HepG2 (cell line): ENCODE measurements at regions not wholly inside any gene's neighbourhood (a gene's known extent, or its start where the extent isn't known, plus 50 kb on each side); places are given as distances from the start of the nearest gene placed in this dataset.

Experiments
- ARID4A ChIP-seq: sonication (generic); formaldehyde crosslinking; IDR thresholded peaks from 2 replicates; pipeline ENCODE4 v1.5.0; 2020; ENCODE audit warnings: mild to moderate bottlenecking, missing genetic modification reagents, borderline replicate concordance
- ATF7 ChIP-seq, 2 experiments: fragments of 450-650 bp in 1 of 2; sonication (generic) in 1 of 2; formaldehyde crosslinking in 1 of 2; IDR thresholded peaks; 2 replicates each; pipeline versions ENCODE4 v1.4.0 to v1.6.1; 2016 to 2020; ENCODE audit warnings: antibody characterized with exemption in 1 of 2, mild to moderate bottlenecking in 1 of 2, missing genetic modification reagents in 1 of 2
- DPF2 ChIP-seq: sonication (generic); formaldehyde crosslinking; IDR thresholded peaks from 2 replicates; pipeline ENCODE4 v1.4.0; 2020; ENCODE audit warnings: mild to moderate bottlenecking, low read depth, missing genetic modification reagents, borderline replicate concordance
- FOXP4 ChIP-seq: sonication (generic); formaldehyde crosslinking; IDR thresholded peaks from 2 replicates; pipeline ENCODE4 v1.4.0; 2020; ENCODE audit warnings: missing genetic modification reagents
- GATAD1 ChIP-seq: IDR thresholded peaks from 2 replicates; pipeline ENCODE4 v1.6.1; 2016; ENCODE audit warnings: missing genetic modification reagents, missing compliant biosample characterization
- HDAC1 ChIP-seq: sonication (generic); formaldehyde crosslinking; IDR thresholded peaks from 2 replicates; pipeline ENCODE4 v1.5.1; 2020; ENCODE audit warnings: mild to moderate bottlenecking, missing genetic modification reagents
- HOXA3 ChIP-seq: sonication (generic); formaldehyde crosslinking; IDR thresholded peaks from 2 replicates; pipeline ENCODE4 v1.5.0; 2020; ENCODE audit warnings: missing genetic modification reagents
- KMT2B ChIP-seq: IDR thresholded peaks from 2 replicates; pipeline ENCODE4 v1.6.1; 2016; ENCODE audit warnings: missing genetic modification reagents, missing compliant biosample characterization
- LCORL ChIP-seq, 2 experiments: fragments of 450-650 bp in 1 of 2; sonication (generic) in 1 of 2; formaldehyde crosslinking in 1 of 2; IDR thresholded peaks; 2 replicates each; pipeline versions ENCODE4 v1.5.0 to v1.6.1; 2017 to 2020; ENCODE audit warnings: antibody characterized with exemption in 1 of 2, missing genetic modification reagents in 1 of 2
- PRDM15 ChIP-seq: sonication (generic); formaldehyde crosslinking; IDR thresholded peaks from 2 replicates; pipeline ENCODE4 v1.4.0; 2020; ENCODE audit warnings: missing genetic modification reagents
- PRMT3 ChIP-seq: sonication (generic); formaldehyde crosslinking; IDR thresholded peaks from 2 replicates; pipeline ENCODE4 v1.8.1; 2022; ENCODE audit warnings: low read depth, mild to moderate bottlenecking, moderate library complexity, missing genetic modification reagents, borderline replicate concordance
- ZBTB21 ChIP-seq: sonication (generic); formaldehyde crosslinking; IDR thresholded peaks from 2 replicates; pipeline ENCODE4 v1.4.0; 2020; ENCODE audit warnings: missing genetic modification reagents
- ZBTB3 ChIP-seq: sonication (generic); formaldehyde crosslinking; IDR thresholded peaks from 2 replicates; pipeline ENCODE4 v1.4.0; 2020; ENCODE audit warnings: low read depth, mild to moderate bottlenecking, moderate library complexity, missing genetic modification reagents, borderline replicate concordance
- ZMYM3 ChIP-seq: sonication (generic); formaldehyde crosslinking; IDR thresholded peaks from 2 replicates; pipeline ENCODE4 v1.5.1; 2020; ENCODE audit warnings: mild to moderate bottlenecking, missing genetic modification reagents
- ZNF160 ChIP-seq: sonication (generic); formaldehyde crosslinking; IDR thresholded peaks from 2 replicates; pipeline ENCODE4 v1.8.0; 2022; ENCODE audit warnings: mild to moderate bottlenecking, inconsistent platforms, missing genetic modification reagents
- ZNF547 ChIP-seq: sonication (generic); formaldehyde crosslinking; IDR thresholded peaks from 2 replicates; pipeline ENCODE4 v1.5.1; 2020; ENCODE audit warnings: mild to moderate bottlenecking, missing genetic modification reagents
- ZSCAN29 ChIP-seq: sonication (generic); formaldehyde crosslinking; conservative IDR thresholded peaks from 2 replicates; pipeline ENCODE4 v1.4.0; 2020; ENCODE audit warnings: mild to moderate bottlenecking, missing genetic modification reagents
- TF ChIP-seq, protein P1 (sequence below): IDR thresholded peaks from 2 replicates; pipeline ENCODE4 v1.6.1; 2016; ENCODE audit warnings: missing genetic modification reagents, missing compliant biosample characterization

- TF ChIP-seq ARID4A (CRISPR knock-in tag) (peak; percentile 61; the same call in 1 of the 2 replicates), HOXA3 (CRISPR knock-in tag) (peak; percentile 65), ZBTB3 (CRISPR knock-in tag) (0 out of 2 replicates have a peak, but pooled peaks have one; percentile 80), GATAD1 (CRISPR knock-in tag) (peak; percentile 21; the same call in 1 of the 2 replicates), LCORL (IDR thresholded peaks at IDR 0.05) (no peak), LCORL (CRISPR knock-in tag; IDR thresholded peaks at IDR 0.05) (0 out of 2 replicates have a peak, but pooled peaks have one; percentile 24), ZBTB21 (CRISPR knock-in tag) (peak; percentile 52; the same call in 1 of the 2 replicates), PRMT3 (CRISPR knock-in tag) (no peak), KMT2B (peak; percentile 81), ATF7 (IDR thresholded peaks at IDR 0.05) (peak; percentile 34; the same call in 1 of the 2 replicates), ATF7 (CRISPR knock-in tag; IDR thresholded peaks at IDR 0.05) (0 out of 2 replicates have a peak, but pooled peaks have one; percentile 42), HDAC1 (CRISPR knock-in tag) (peak; percentile 82), FOXP4 (CRISPR knock-in tag) (peak; percentile 88), ZMYM3 (CRISPR knock-in tag) (peak; percentile 22; the same call in 1 of the 2 replicates), ZNF547 (CRISPR knock-in tag) (peak; percentile 69; the same call in 1 of the 2 replicates), DPF2 (CRISPR knock-in tag) (0 out of 2 replicates have a peak, but pooled peaks have one; percentile 19), ZSCAN29 (peak; percentile 84), ZNF160 (no peak), PRDM15 (no peak)
- TF ChIP-seq, protein P1, sequence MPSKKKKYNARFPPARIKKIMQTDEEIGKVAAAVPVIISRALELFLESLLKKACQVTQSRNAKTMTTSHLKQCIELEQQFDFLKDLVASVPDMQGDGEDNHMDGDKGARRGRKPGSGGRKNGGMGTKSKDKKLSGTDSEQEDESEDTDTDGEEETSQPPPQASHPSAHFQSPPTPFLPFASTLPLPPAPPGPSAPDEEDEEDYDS (CRISPR knock-in tag), result peak; percentile 65; the same call in 1 of the 2 replicates
Observed at GRCh38 chr18:34978953-34979608, 62.1 kb upstream of the MAPRE2 start (continued).
